ENCODE measurements at regions not wholly inside any gene's neighbourhood (a gene's known extent, or its start where the extent isn't known, plus 50 kb on each side); places are given as distances from the start of the nearest gene placed in this dataset.

DNA sequence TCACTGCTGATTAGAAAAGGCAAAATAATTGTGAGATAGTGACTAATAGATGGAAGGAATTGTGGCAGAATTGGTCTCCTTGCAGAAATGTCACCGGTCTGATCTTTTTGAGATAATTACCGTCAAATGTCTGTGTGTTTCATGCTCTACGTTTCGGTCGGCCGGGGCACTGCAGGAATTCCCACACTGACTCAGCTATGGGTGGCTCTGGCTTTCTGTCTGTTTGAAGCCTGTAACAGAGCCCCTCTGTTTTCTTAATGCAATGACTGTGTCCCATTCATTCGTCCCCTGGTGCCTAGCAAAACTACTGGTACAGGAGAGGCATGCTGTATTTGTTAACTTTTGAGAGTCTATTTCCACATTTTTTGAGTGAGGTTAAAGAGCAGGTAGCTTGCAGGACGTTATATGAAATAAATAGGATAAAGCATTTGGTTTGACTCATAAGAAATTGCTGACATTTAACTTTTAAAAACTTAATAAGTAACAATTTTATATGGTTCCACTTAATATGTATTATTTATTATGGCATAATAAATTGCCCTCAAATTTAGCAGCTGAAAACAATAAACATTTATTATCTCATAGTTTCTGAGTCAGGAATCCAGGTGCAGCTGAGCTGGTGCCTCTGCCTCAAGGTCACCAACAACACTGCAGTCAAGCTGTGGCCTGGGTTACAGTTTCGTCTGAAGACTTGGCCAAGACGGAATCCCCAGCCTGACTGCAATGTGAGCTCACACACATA is 53.3 kb upstream of the CTBP2 start:
- no peak for DNase-seq (ENCODE audit: low spot score)

DNA sequence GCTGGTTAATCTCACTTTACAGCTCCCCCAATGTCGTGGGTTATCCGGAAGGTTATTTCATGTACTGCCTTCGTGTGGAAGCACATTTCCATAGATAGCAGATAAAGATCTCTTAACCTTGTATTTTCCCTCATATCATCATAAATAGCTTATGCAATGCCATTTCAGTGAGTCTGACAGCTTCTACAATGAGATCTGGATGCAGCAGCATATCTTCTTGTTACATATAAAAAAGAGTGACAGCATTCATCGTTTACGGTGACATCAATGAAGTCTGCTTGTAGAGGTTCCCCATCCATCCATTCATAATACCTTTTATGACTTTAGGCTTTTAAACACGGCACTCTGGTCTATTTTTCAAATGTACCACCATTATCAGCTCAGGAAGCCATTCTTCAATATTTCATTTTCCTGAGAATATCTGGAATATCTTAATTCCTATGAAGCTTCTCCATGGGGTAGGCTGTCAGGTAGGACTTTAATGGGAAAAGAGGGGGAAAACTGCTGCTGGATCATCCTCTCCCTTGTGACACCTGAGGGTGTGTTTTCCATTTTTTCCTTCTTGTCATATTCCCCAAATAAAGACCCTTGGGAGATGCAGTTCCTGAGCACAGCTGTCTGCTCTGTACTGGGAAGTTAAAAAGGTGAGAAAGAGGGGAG is 51.9 kb upstream of the CTBP2 start:
- no peak for DNase-seq (ENCODE audit: low spot score)

Data from LoVo (cell line).